ENCODE measurements at regions not wholly inside any gene's neighbourhood (a gene's known extent, or its start where the extent isn't known, plus 50 kb on each side); places are given as distances from the start of the nearest gene placed in this dataset.

DNA sequence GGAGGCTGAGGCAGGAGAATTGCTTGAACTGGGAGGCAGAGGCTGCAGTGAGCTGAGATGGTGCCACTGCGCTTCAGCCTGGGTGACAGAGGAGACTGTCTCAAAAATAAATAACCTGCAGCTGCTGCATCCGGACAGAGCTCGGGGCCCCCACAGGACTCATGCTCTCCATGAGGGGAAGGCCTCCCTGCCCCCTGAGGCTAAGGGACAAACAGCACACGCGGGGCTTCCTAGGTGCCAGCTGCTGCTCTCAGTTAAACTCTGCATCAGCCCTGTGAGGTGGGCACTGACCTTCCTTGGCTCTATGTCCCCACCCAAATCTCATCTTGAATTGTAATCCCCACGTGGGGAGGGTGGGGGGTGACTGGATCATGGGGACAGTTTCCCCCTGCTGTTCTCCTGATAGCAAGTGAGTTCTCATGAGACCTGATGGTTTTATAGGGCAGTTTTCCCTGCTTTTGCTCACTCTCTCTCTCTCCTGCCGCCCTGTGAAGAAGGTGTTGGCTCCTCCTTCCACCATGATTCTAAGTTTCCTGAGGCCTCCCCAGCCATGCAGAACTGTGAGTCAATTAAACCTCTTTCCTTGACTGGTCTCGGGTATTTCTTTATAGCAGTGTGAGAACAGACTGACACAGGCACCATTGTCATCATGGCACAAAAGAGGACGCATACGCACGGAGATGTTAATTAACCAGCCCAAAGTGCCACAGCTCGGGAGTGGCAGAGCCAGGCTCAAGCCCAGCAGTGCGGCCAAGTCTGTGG, 49.9 kb upstream of the TAF1B start:
- no peak for DNase-seq (ENCODE audit: low read depth in 2 of 2, low spot score in 1 of 2)
